PC-3 (cell line): ENCODE measurements at regions not wholly inside any gene's neighbourhood (a gene's known extent, or its start where the extent isn't known, plus 50 kb on each side); places are given as distances from the start of the nearest gene placed in this dataset.

ENCODE experiments used
- EZH2 ChIP-seq: fragments of 300-600 bp; sonication (generic); IDR thresholded peaks from one replicate; pipeline ENCODE4 v1.6.1; 2017; ENCODE audit warnings: antibody characterized with exemption, mild to moderate bottlenecking, low read length; ENCODE audit not compliant: unreplicated experiment
- TF ChIP-seq, protein P1 (sequence below): fragments of 300-600 bp; sonication (generic); conservative IDR thresholded peaks from 2 replicates; pipeline ENCODE4 v1.5.1; 2017; ENCODE audit warnings: antibody characterized with exemption, low read depth, mild to moderate bottlenecking, low read length

DNA sequence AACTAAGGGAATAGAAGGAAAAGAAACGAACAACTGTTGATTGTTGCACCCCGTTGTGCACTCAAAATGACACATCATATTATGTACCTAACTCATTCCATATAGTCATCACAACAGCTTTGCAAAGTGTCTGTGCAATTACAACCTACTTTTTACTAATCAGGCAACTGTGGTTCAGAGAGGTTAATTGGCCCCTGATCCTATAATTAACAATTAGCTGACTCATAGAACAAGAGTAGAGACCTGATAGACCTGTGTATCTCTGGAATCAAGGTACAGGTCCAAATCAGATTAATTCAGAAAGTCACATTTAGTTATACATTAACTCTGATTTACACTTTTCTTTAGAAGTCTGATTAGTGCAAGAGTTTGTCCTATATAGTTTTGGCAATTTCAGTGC is 122.5 kb upstream of the CDK13 start:
- TF ChIP-seq, protein P1, sequence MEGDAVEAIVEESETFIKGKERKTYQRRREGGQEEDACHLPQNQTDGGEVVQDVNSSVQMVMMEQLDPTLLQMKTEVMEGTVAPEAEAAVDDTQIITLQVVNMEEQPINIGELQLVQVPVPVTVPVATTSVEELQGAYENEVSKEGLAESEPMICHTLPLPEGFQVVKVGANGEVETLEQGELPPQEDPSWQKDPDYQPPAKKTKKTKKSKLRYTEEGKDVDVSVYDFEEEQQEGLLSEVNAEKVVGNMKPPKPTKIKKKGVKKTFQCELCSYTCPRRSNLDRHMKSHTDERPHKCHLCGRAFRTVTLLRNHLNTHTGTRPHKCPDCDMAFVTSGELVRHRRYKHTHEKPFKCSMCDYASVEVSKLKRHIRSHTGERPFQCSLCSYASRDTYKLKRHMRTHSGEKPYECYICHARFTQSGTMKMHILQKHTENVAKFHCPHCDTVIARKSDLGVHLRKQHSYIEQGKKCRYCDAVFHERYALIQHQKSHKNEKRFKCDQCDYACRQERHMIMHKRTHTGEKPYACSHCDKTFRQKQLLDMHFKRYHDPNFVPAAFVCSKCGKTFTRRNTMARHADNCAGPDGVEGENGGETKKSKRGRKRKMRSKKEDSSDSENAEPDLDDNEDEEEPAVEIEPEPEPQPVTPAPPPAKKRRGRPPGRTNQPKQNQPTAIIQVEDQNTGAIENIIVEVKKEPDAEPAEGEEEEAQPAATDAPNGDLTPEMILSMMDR: no peak
- no peak for TF ChIP-seq EZH2
